Right lobe of liver (tissue), 4 donors: ENCODE measurements at regions not wholly inside any gene's neighbourhood (a gene's known extent, or its start where the extent isn't known, plus 50 kb on each side); places are given as distances from the start of the nearest gene placed in this dataset.

Source experiments
- CTCF ChIP-seq, 4 donors: fragments of 200-600 bp in 3 of 4; fragments of 450-650 bp in 1 of 4; IDR thresholded peaks; one replicate each; pipeline versions ENCODE4 v1.5.1 to v1.8.0; 2016 to 2022; ENCODE audit warnings: antibody characterized with exemption in 4 of 4, mild to moderate bottlenecking in 2 of 4
- POLR2A ChIP-seq: fragments of 450-650 bp; IDR thresholded peaks from one replicate; pipeline ENCODE4 v1.6.1; 2017; ENCODE audit warnings: antibody characterized with exemption, mild to moderate bottlenecking
- donor health status: DM: no; HTN: no; CAD: no.
- donor health status: DM: no; HTN: no; CAD: no.
- donor health status: DM: no; HTN: yes; CAD: no.

GRCh38 chr18:76212960-76213359 is 282.1 kb downstream of the ZNF516 start:
- TF ChIP-seq CTCF (IDR thresholded peaks at IDR 0.05) (no peak), POLR2A (no peak)
